GM18868 (cell line): ENCODE measurements at regions not wholly inside any gene's neighbourhood (a gene's known extent, or its start where the extent isn't known, plus 50 kb on each side); places are given as distances from the start of the nearest gene placed in this dataset.
A peak's percentile ranks its signal among the peaks of the same experiment; 100 is the strongest.

Source experiments
- ATAC-seq: cut with Tn5 transposase; IDR thresholded peaks from one replicate; pipeline ENCODE4 v1.9.1; 2021; ENCODE audit warnings: mild to moderate bottlenecking, moderate library complexity; ENCODE audit not compliant: unreplicated experiment

- ATAC-seq, result no peak
Measured at GRCh38 chr5:159741829-159742322, 174.4 kb upstream of the ADRA1B start.

GRCh38 chr5:159743234-159743633, 173.0 kb upstream of the ADRA1B start:
- ATAC-seq, result no peak

GRCh38 chr5:159746707-159747106, 169.6 kb upstream of the ADRA1B start:
- no peak for ATAC-seq

- no peak for ATAC-seq
Measured at GRCh38 chr5:159749146-159749545, 167.1 kb upstream of the ADRA1B start.

- ATAC-seq, result no peak
Measured at GRCh38 chr5:159750226-159750625, 166.1 kb upstream of the ADRA1B start.

- no peak for ATAC-seq
Measured at GRCh38 chr5:159751459-159751858, 164.8 kb upstream of the ADRA1B start.

- no peak for ATAC-seq
Measured at GRCh38 chr5:159752622-159753275, 163.5 kb upstream of the ADRA1B start.

GRCh38 chr5:159758189-159758588, 158.1 kb upstream of the ADRA1B start:
- ATAC-seq, result no peak

GRCh38 chr5:159759791-159760290, 156.4 kb upstream of the ADRA1B start:
- ATAC-seq, result no peak

- ATAC-seq, result no peak
Measured at GRCh38 chr5:159762921-159763320, 153.4 kb upstream of the ADRA1B start.

GRCh38 chr5:159763562-159763961, 152.7 kb upstream of the ADRA1B start:
- ATAC-seq, result no peak

GRCh38 chr5:159764283-159765134, 151.8 kb upstream of the ADRA1B start:
- ATAC-seq, result no peak

GRCh38 chr5:159765135-159765433, 151.2 kb upstream of the ADRA1B start:
- no peak for ATAC-seq

- no peak for ATAC-seq
Measured at GRCh38 chr5:159765760-159766517, 150.3 kb upstream of the ADRA1B start.

GRCh38 chr5:159768243-159768642, 148.0 kb upstream of the ADRA1B start:
- no peak for ATAC-seq

GRCh38 chr5:159772698-159773061, 143.6 kb upstream of the ADRA1B start:
- ATAC-seq, result no peak

- ATAC-seq, result peak; percentile 88
Measured at GRCh38 chr5:159773062-159773924, 143.0 kb upstream of the ADRA1B start.

GRCh38 chr5:159774476-159775031, 141.7 kb upstream of the ADRA1B start:
- no peak for ATAC-seq

- ATAC-seq, result no peak
Measured at GRCh38 chr5:159775890-159776289, 140.4 kb upstream of the ADRA1B start.

- ATAC-seq, result no peak
Measured at GRCh38 chr5:159777049-159777660, 139.1 kb upstream of the ADRA1B start.
